Erythroblast (primary cell): ENCODE measurements at regions not wholly inside any gene's neighbourhood (a gene's known extent, or its start where the extent isn't known, plus 50 kb on each side); places are given as distances from the start of the nearest gene placed in this dataset.

Source experiments
- GATA1 ChIP-seq: IDR thresholded peaks from 2 replicates; pipeline ENCODE4 v1.6.1; 2011; ENCODE audit warnings: low read depth, mild to moderate bottlenecking, control low read depth, low read length, moderate library complexity
- POLR2A ChIP-seq: IDR thresholded peaks from 2 replicates; pipeline ENCODE4 v1.6.1; 2011; ENCODE audit warnings: mild to moderate bottlenecking, low read length

DNA sequence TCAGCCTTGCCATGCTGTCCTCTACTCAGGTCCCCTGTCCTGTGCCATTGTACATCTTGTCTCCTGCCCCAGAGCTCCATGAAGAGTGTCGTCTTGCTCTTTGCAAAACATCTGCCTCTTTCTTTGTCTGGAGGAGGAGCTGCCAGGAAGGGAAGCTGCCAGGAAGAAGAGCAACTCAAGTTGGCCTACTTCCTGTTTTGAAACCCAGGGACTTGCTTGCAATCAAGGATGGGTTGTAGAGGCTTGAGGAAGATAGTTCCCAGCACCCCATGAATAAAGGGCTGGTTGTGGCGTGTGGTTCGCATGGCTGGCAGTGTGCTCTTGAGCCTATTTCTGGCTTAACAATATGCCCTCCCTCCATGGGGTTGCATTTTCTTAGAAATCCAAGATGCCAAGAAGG is 53.0 kb upstream of the CPEB4 start:
- TF ChIP-seq POLR2A (no peak), GATA1 (no peak)
